Astrocyte of the spinal cord (primary cell): ENCODE measurements at regions not wholly inside any gene's neighbourhood (a gene's known extent, or its start where the extent isn't known, plus 50 kb on each side); places are given as distances from the start of the nearest gene placed in this dataset.

Experiments used
- DNase-seq: peaks from one replicate; pipeline ENCODE4 v3.0.0; 2011; ENCODE audit warnings: low read depth, low spot score
- H3K4me3 ChIP-seq: 2 replicates; pipeline ENCODE4 v1.5.1; 2011; ENCODE audit warnings: low read depth, mild to moderate bottlenecking, low read length, moderate library complexity
- CTCF ChIP-seq: IDR thresholded peaks from 2 replicates; pipeline ENCODE4 v1.5.1; 2012; ENCODE audit warnings: low read depth, mild to moderate bottlenecking, low read length, inconsistent platforms
- in situ Hi-C: cut with HindIII; loops from 2 replicates; pipeline ENCODE4 v1.10.0; 2017; ENCODE audit warnings: low sequenced_read_pairs

GRCh38 chr13:106695139-106695538 lies 127.2 kb upstream of the ARGLU1 start:
- in situ Hi-C loops: no loop called here
- TF ChIP-seq CTCF: no peak
- no peak overlapping the region for H3K4me3 ChIP-seq
- DNase-seq: no peak

- DNase-seq: no peak
- no peak overlapping the region for H3K4me3 ChIP-seq
- no peak for TF ChIP-seq CTCF
- in situ Hi-C loops: no loop called here
These were observed 123.9 kb upstream of the ARGLU1 start for GRCh38 chr13:106691861-106692260.

GRCh38 chr13:106691341-106691740 lies 123.4 kb upstream of the ARGLU1 start:
- no peak for DNase-seq
- no peak overlapping the region for H3K4me3 ChIP-seq
- TF ChIP-seq CTCF: no peak
- in situ Hi-C loops: no loop called here

GRCh38 chr13:106690779-106691178 lies 122.8 kb upstream of the ARGLU1 start:
- no peak overlapping the region for H3K4me3 ChIP-seq
- TF ChIP-seq CTCF: no peak
- in situ Hi-C loops: no loop called here
- DNase-seq: no peak

DNA sequence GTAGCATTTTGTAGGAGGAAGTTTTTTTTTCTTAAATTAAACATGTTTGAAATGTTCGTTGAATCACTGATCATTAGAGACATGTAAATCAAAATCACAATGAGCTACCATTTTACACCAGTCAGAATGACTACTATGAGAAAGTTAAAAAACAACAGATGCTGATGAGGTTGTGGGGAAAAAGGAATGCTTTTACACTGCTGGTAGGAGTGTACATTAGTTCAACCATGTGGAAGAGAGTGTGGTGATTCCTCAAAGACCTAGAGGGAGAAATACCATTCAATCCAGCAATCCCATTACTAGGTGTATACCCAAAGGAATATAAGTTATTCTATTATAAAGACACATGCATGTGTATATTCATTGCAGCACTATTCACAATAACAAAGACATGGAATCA lies 122.0 kb upstream of the ARGLU1 start:
- no peak for TF ChIP-seq CTCF
- DNase-seq: no peak
- no peak overlapping the region for H3K4me3 ChIP-seq
- in situ Hi-C loops: no loop called here

DNA sequence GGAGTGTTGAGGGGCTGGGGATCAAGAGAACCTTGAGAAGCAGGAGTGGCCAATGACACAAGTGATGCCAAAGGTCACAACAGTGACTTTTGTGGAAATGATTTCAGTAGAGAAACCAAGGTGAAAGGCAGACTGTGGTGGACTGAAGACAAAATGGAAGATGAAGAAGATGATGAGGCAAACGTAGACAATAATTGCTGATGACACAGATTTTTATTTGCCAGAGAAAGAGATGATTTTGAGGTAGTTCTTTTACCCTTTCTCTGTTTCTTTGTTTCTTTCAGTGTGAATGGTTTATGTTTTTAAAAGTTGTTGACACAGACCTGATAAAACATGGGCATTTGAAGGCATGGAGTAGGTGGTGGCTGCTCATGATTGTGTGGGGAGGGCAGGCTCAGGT lies 121.0 kb upstream of the ARGLU1 start:
- in situ Hi-C loops: no loop called here
- DNase-seq: no peak
- no peak overlapping the region for H3K4me3 ChIP-seq
- no peak for TF ChIP-seq CTCF

DNA sequence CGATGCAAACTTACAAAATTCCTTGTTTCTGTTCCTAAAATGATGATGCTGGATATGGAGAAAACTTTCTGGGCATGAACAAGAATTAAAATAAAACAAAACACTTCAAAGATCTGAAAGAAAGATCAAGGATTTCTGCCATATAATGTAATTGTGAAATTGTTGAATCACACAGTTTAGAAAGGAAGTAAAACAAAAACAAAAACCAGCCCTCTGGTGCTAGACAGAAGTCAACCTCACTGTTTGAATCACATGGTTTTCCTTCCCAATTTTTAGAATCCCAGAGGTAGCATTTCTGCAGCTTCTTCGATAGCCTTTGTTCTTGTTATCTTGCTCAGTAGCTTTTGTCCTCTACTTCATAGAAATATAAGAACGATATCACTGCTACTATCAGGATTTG lies 118.2 kb upstream of the ARGLU1 start:
- no peak overlapping the region for H3K4me3 ChIP-seq
- TF ChIP-seq CTCF: no peak
- no peak for DNase-seq
- in situ Hi-C loops: no loop called here
